ENCODE measurements at regions not wholly inside any gene's neighbourhood (a gene's known extent, or its start where the extent isn't known, plus 50 kb on each side); places are given as distances from the start of the nearest gene placed in this dataset.
"Not testable (repeated sequence)": the region's sequence is repeated elsewhere in the genome, so short reads cannot be mapped to it uniquely, and the experiment has no call there.

DNA sequence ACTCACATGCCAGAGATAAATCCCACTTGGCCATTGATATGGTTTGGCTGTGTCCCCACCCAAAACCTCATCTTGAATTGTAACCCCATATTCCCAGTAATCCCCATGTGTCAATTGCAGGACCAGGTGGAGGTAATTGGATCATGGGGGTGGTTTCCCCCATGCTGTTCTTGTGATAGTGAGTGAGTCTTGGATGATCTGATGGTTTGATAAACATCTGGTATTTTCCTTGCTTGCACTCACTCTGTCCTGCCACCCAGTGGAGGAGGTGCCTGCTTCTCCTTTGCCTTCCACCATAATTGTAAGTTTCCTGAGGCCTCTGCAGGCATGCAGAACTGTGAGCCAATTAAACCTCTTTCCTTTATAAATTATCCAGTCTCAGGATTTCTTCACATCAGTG lies 50.4 kb upstream of the B3GAT2 start:
- DNase-seq, result not testable (repeated sequence)

DNA sequence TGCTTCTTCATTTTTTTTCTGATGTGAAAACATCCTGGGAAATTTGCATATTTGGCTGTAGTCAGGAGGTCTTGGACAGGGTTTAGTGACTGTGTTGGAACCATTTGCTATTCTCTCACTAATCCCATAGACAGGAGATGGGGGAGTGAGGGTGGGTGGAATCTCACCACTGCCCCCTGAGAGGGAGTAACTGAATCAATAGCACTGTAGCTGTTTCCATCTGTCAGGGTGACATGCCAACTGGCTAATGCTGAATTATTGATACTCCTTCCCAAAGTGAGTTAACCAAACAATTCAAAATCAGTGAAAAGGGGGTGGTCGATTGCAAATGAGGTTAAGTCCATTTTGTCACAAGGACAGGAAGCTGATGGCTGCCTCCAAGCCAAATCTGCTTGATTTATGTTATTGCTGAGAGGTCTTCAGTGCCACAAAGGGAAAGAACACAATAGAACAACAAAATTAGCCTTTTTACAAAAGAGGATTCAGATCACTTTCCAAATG lies 55.1 kb upstream of the B3GAT2 start:
- DNase-seq, result no peak

DNA sequence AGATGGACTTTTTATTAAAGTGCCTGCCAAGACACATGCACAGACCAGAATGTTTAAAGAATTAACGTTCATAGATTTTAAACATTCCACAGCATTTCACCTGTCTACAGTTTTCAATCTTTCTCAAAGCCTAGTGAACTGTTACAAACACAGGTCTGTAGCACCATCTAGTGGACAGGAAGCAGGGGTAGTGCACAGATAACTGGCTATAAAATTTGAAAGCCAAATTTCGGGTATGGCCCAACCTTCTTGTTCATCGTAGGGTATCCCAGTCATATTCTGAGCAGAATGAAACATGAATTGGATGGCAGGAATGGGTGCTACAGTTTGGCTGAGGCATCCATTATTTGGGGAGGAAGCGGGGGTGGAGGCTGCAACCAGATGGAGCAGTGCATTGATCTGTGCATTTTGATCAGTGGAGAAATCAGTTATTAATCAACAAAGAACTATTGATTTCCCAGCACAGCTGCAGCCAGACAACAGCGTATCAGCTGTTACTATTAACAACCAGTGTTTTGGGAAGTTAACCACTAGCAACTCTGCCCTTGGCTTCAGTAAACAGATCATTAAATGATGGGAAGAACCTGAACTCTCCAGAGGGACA lies 56.1 kb upstream of the B3GAT2 start:
- peak; percentile 49 for DNase-seq

DNA sequence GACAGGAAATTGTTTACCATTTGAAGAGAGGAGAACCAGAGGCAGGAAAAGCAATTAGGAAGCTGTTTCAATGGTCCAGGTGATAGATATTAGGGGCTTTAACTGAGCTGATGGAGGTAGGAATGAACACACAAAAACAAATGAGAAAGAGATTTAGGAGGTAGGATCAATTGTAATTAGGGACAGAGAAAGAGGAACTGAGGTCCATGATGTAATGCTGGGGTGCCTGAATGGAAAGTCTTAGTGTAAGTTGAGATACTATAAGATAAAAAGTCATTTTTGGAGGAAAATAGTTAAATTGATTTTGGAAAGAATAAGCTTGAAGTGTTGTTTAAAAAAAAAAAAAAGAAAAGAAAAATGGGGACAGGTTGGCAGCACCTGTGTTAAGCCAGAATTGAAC lies 58.5 kb upstream of the B3GAT2 start:
- DNase-seq, result no peak

DNA sequence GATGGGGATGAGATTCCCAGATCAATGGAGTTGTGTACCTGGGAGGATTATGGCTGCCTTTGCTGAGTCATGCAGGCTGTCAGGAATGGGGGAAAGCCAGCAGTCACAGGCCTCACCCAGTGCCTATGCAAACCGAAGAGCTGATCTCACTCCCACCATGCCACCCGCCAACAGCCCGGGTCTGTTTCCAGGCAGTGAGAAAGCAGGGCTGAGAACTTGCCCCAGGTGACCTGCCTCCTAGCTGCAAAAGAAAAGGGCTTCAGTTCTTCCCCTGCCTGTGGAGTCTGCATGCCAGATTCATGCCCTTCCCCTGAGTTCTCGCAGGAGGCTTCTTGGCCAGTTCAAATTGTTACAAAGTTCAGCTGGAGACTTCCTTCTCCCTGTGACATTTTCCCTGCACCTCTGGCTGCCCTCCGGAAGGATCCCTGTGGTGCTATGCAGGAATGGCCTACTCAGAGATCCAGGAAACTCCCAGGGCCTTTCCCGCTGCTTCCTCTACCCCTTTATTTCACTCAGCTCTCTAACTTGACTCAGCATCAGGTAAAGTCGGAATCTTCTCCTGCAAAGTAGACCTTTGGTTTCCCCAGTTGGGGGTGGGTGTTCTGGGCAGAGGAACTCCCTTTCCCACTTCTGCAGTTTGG lies 71.5 kb upstream of the B3GAT2 start:
- DNase-seq, result no peak

DNA sequence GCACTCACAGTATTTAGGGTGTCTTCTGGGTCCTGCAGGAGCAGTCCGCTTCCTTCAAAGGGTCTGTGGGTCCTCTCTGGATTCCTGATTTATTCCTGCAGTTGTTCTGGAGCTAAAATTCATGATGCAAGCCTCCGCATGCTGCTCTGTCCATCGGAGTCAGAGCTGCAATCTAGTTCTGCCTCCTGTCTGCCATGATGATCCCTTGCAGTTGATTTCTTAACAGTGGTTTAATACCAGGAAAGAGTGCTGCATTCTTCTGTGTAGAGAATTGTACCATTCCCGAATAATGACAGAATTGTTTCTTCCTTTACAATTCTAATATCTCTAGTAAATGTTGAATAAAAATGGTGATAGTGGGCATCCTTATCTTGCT lies 72.0 kb upstream of the B3GAT2 start:
- no peak for DNase-seq

DNA sequence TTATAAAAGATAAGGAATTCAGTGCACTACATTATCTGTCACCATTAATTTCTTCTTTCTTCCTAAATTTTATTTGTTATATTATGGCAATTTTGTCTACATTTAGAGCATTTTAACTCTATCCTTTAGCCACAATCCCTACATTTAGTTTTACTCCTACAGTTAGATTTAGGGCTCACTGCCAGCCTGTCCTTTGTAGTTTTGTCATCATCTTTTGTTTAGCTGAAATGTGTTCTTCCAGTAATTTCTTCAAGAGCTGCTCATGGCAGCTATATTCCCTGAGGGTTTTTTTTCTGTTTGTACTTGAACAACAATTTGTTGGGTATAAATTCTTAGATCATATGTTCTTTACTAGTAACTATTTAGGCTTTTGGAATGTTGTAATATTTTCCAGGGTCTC lies 72.7 kb upstream of the B3GAT2 start:
- DNase-seq, result no peak

DNA sequence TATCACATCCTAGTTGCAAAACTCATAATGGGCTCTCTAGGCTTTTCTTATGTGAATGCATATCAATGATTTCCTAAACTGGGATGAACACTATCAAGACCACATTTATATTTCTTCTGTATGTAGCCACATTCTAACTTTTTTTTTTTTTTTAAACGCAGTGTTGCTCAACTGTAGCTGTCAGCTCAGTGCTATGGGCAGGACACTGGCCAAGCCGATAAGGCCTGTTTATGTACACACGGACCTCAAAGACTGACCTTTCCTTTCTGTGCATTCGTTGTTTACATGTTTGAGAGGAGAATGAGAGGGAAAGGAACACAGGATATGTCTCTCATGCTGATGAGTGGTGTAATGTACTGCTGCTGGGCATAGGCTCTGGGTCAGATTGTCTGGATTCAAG lies 75.1 kb upstream of the B3GAT2 start:
- DNase-seq, result no peak

DNA sequence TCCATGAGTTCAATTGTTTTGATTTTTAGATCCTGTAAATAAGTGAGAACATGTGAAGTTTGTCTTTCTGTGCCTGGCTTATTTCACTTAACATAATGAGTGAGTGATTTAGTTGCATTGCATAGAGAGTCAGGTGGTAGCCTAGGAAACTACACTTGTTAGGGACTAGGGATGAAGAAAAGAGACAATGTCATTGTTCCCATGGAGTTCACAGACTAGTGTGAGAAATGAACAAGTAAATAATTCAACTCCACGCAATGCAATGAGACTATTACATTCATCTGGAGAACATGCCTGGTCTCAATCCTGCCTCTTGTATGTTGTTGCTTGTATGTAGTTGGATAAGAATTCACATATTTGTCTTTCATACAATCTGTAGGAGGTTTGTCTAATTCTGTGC lies 76.3 kb upstream of the B3GAT2 start:
- DNase-seq, result no peak

DNA sequence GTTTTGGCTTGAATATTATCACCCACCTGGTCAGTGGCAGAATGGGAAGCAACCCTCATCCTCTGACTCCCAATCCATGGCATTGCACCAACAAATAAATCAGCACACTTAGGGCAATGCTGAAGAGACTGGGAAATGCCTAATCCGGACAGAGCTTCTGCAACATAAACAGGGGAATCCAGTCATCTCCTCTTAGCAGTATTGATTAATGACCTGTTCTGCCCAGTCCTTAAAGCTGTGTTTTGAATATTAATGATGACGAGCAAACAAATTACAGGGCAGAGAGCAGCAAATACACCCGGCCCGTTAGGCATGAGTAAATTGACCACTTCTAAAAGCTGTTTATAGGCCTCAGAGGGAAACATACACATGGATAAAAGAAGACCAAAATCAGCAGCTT lies 77.0 kb upstream of the B3GAT2 start:
- DNase-seq, result no peak

DNA sequence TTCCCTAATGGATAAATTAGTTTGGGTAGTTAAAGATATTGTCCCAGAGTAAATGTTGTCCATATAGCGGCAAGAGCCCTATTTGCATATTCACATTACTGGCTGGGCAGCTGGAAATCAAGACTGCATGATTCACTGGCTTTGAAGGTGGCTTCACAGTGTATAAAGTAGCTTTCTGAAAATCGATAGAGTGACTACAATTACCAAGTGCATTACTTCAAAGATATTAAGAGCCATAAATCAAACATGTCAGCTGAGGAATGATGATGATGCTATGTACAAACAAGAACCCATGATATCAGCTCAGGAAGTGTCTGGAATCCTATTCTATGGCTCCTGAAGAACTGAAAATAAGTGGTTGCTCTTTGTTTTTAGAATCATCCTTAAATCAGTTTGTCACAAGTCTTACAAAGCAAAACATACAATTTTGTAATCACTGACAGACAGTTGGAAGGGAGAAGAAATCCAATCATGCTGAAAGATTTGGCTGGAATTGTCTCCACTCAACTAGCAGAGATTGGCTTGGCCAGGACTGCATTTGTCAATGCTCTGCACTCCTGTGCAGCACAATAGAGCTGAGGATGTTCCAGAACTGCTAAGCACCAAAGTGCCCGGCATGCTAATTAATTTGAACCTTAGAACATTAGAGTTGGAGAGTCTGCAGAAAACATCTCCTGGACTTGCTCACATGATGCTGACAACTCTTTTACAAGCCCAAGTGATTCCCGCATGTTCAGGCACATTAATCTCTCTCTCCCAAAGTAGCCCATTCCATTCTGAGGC lies 77.9 kb upstream of the B3GAT2 start:
- no peak for DNase-seq

DNA sequence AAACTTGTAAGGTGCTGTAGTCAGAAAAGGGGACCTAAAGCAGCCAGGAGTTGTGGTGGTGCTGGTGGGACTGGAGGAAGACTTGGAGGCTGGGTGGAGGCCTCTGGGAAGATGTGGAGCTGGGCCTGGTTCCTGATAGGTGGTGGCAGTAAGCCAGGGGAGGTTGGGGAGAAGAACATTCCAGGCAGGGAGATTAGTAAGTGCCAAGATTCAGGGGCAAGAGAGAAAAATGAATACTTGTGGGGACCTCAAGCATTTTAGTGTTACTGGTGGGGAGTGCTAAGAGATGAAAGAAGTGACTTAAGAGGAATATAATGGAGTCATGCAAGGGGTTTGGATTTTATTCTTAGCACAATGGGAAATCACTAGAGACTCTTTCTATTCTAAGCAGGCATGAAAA lies 79.0 kb upstream of the B3GAT2 start:
- no peak for DNase-seq

DNA sequence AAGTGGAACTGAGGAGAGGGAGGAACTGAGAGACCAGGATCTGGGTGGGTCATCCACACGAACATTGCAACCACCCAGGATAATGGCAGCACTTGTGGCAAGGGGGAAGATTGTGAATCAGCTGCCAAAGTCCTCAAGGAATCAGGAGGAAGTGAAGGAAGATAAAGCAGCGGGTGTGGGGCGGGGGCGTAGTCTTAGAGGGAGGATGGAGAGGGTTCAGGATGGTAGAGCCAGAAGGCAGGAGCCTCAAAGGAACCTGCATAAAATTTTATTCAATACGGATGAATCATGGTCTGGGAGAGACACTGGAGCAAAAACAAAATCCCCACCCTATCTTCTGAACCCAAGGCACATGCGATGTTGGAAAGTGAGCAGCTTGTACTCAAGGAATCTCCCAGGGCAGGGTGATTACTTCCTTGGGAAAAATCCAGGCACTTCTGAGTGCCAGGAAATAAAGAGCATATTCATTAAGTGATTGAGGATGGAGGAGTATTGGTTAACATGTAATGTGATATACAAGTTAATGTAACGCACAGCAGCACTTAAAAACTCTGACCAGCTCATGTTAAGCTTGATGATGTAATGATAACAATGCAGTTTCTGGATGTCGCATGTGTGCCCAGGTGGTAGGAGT lies 82.0 kb upstream of the B3GAT2 start:
- DNase-seq, result no peak

DNA sequence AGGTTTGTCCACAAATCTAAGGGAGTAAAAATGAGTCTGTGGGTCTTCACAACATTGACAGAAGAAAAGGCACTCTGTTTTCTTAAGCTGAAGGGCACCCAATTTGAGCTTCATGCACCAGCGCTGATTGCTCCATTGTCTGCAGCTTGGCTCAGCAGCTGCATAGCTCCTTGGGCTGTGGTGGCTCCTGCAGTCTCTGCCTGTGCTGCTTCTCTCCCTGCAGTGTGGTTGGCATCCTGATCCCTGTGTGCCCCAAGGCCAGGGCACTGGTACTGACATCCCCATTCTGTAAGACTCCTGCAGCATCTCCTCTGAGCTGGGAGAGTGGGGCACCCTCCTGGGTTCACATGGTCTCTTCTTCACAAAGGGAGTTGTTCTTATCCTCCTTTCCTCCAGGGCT lies 83.2 kb upstream of the B3GAT2 start:
- no peak for DNase-seq

DNA sequence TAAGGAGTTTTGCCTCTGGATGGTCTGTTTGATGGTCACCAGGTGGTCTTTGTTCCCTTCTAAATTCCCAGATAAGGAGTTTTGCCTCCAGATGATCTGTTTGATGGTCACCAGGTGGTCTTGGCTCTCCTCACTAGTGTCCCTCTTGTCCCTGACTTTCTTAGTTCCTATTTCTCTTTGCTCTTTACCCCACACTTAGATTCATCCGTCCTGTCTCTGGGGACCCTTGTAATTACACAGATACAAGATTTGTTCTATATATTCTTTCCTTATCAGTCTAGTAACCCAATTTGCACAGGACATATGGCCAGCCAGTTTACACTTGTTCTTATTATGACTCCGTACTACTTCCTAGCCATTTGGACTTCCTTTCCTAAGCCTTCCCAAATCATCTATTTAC lies 84.0 kb upstream of the B3GAT2 start:
- no peak for DNase-seq

DNA sequence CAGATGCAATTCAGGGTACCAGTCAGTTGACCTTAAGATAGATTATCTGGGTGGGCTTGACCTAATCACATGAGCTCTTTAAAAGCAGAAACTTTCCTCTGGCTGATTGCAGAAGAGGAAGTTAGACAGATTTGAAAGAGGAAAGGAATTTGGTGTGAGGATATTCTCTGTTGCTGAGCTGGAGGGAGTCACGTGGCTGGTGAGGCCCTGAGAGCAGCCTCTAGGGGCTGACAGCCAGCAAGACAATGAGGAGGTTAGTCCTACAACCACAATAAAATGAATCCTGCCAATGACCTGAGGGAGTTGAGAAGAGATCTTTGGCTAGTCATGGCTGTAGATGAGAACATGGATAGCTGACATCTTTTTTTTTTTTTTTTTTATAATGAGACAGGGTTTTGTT lies 87.0 kb upstream of the B3GAT2 start:
- no peak for DNase-seq

DNA sequence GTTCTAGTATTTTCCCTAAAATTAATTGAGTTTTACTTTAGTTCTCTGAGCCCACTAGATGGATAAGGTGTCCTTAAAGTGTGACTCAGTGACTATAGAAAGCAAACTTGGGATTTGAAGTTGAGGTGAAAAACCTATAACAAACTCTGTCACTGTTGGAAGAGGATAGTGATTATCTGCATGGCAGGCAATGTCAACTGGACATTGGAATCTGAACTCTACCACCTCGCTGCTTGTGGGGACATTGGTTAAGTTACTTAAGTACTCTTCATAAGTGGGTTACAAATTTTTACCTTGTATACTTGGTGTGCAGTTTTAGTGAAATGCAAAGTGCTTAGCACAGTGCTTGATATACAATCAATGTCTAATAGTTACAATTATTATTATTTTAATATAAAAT lies 87.9 kb upstream of the B3GAT2 start:
- no peak for DNase-seq

DNA sequence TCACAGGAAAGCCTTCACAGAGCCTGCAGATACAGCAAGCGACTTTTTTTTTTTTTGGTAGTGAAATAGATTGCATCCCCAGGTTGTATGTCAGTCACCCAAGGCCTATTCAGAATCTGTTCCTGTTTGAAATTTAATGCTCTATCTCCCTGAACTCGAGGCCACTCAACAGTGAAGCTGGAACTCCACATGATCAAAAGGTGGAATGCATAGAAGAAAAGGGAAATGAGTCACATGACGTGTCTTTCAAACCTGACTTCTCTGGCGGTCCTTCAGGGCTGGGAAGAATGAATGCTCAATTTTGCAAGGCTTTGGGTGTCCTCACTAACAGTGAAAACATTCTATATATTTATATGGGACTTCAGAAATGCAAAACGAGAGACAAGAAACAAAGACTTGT lies 88.4 kb upstream of the B3GAT2 start:
- no peak for DNase-seq

DNA sequence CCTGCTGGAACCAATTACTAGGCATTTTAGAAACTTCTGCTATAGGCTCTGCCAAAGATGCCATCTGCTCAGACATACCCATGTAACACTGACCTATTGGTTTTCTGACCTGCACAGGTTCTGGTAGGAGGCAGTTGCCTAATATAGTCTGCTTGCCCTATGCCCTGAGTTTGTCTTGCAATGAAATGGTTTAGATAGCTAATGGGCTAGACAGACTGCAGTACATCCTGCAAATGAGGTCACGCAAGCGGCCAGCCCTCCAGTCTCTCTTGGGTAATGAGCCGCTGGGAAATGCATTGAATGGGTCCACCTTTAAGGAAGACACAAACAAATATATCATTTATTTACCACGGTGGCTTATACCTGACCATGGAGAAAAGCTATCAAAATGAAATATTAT lies 90.6 kb upstream of the B3GAT2 start:
- DNase-seq, result no peak

DNA sequence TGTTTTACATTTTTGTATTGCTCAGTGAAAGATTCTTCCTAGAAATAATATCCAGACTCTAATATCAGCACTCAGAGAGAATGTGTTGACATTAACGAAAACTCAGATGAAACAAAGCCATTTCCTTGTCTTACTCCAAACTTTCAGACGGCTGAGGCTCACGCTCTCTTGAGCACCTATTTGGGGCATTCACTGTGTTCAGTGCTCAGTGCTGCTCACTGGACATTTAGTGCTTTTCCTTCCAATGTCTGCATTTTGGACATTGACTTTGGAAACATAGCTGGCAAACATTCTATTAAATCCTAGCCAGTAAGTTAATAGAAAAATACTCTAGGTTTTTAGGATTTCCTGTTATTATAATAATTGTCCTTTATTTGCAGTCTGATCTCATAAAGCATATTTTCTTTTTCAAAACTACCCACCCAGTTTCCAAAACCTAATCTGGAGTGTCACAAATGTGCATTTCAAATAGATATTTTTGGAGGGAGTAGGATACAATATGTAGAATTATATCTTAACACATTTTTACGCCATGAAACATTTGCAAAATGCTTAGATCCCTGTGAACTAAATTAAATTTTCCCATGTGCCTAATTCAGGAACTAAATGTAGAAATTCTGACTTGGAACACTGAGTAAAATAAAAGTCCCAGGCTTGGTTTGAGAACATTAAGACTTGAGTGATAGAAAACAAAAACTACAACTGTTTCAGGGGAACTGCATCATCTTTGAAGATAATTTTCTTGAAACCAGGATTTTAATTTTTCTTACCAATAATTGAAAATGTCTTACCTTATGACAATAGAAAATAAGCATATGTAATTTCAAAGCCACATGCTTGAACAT lies 91.7 kb upstream of the B3GAT2 start:
- no peak for DNase-seq

DNA sequence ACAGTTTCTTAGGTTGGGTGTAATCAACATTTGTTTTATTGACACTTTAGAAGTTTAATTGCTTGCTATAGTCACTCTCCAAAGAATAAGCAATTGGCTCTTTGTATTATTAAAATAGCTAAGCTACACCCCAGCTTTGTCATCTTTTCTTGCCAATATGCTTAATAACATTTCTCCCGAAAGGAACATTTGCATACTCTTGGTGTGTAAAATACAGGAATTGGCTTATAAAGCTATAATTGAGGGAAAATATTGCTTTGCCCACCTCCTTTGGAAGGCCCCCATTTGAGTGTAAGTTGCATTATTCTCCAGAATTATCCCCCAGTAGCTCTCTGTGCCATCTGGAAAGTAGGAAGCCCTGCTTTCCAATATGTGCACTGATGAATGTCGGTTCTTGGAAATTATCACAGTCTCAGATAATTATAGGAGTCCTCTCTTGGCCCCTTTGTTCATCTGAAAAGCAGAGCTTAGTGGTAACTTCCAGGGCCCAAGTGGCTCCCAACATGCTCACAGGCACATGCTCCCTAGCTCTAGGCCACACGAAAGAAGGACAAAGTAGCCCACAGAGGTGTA lies 92.4 kb upstream of the B3GAT2 start:
- no peak for DNase-seq

DNA sequence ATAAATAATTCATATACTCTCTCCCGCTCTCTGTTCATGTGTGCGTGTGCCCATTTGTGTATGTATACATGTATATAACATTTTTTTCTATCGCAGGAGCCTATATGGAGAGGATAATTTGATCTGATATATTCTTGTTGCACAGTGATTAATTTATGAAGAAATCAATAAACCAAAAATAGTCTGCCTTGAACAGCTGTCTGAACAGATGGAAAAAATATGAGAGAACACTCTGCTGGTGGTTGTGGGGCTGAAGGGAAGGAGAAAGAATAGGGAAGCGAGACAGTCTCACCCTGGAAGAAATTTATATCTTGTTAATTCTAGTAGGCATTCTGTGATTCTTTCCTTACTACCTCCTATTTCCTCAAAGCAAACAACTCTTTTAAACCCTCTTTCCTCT lies 96.6 kb upstream of the B3GAT2 start:
- no peak for DNase-seq

DNA sequence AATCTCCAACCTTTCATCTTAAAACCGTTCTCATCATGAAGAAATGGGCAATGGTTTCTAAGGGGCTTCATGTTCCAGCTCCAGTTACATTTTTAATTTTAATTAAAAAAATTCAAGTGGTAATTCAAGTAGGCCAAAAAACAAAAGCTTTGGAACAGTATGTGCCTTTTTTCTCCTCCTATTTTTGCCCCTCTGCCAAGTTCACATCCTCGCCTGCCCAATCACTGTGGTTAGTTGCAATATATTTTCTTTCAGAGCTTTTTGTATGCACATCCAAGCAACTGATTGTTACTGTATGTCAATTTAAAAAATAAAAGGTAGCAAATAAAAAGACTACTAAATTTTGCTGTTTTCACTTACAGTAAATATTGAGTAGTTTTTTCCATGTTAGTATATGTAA lies 99.8 kb upstream of the B3GAT2 start:
- DNase-seq, result no peak

Data from activated CD4-positive, alpha-beta T cell treated with anti-CD3 and anti-CD28 coated beads, Interleukin-2, amount 50 U/mL, for 16 hours (primary cell).